ENCODE measurements at regions not wholly inside any gene's neighbourhood (a gene's known extent, or its start where the extent isn't known, plus 50 kb on each side); places are given as distances from the start of the nearest gene placed in this dataset.

DNA sequence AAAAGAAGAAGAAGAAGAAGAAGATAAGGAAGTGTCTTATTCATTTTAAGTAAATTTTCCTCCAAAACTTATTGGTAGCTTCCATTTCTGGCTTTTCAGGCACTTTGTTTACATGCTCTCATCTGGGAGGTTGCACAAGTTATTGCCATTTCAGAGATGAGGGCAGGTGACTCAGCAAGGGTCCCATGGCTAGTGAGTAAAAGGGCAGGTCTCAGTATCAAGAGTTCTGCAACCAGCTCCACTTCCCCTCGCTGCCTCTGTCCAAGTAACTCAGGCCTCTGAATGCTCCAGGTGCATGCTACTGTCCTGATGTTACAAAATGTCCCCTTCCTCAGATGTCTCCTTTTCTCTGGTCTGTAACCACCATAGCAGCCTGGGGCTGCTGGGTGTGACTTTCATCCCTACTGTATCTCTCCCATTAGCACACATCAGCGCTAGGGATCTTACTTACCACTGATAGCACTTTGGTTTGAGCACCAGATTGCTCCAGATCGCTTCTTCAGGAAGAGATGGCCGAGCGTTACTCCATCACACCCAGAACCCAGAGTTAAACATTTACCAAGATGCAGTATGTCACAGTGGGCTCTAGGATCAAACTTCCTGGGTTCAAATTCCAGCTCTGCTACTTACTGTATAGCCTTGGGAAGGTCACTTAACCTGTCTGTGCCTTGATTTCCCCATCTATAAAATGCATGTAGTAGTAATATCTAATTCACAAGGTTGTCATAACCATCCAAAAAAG, 57.4 kb upstream of the LAPTM4A start:
- CTCF ChIA-PET: interaction anchor here (0.9 to 9.8 kb wide), 9 partner anchors 9 to 218 kb away, joined by 3 to 65 read pairs (median 5); partner anchors contain the start of gene SDC1
- no peak for DNase-seq

DNA sequence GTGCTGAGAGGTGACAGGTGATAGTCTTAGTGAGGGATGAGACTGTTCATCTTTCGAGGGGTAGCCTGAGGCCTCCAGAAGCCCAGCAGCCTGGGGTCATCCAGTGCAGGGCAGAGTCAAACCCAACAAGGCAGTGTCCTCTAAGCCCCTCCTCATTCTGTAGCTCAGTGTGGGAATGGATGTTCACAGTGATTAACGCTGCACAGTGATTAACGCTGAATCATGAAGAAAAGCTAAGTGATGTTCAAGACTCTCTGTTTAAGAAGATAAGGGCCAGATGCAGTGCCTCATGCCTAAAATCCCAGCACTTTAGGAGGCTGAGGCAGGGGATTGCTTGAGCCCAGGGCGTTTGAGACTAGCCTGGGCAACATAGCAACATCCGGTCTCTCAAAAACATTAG, 56.3 kb upstream of the LAPTM4A start:
- no peaks in the 10 kb centered on the region for H3K9me2 ChIP-seq
- no peaks in the 10 kb centered on the region; a peak in 1 of 4 replicates for H3K4me1 ChIP-seq (ENCODE audit: control insufficient read depth in 1 of 2, insufficient read depth in 2 of 2, low read depth in 1 of 2, low read length in 1 of 2)
- H3K4me3 ChIP-seq (ENCODE audit: low read depth in 2 of 2, low read length in 1 of 2): no peak overlapping the region
- 83% methylated on average over 5 of the region's 5 CpGs for WGBS (ENCODE audit: low lambda C conversion rate)
- H3K9me3 ChIP-seq: no peaks in the 10 kb centered on the region
- DNase-seq: no peak
- CTCF ChIA-PET: interaction anchor here (0.9 to 9.8 kb wide), 9 partner anchors 9 to 219 kb away, joined by 3 to 65 read pairs (median 5); partner anchors contain the start of gene SDC1
- no peaks in the 10 kb centered on the region for H3K79me2 ChIP-seq (ENCODE audit: insufficient read depth)
- no peak overlapping the region for H3K9ac ChIP-seq
- H3K36me3 ChIP-seq (replicated peaks in 1 of 2; ENCODE audit: control insufficient read depth in 1 of 2, insufficient read depth in 2 of 2, low read length in 1 of 2): no peaks in the 10 kb centered on the region
- no peaks in the 10 kb centered on the region for H3K27me3 ChIP-seq (ENCODE audit: insufficient read depth)
- H2AFZ ChIP-seq (ENCODE audit: low read depth): no peak overlapping the region
- no peak overlapping the region for H3K4me2 ChIP-seq
- H3K27ac ChIP-seq (ENCODE audit: low read depth in 2 of 2, low read length in 1 of 2): no peak overlapping the region
- H3F3A ChIP-seq (replicated peaks; ENCODE audit: insufficient read depth): no peaks in the 10 kb centered on the region
- H4K20me1 ChIP-seq (ENCODE audit: insufficient read depth): no peaks in the 10 kb centered on the region
- POLR2A ChIA-PET: no interaction called here
- no peak for TF ChIP-seq MEF2A (IDR thresholded peaks at IDR 0.05; ENCODE audit: borderline replicate concordance, low read depth)
- TF ChIP-seq SMC3 (IDR thresholded peaks at IDR 0.05; ENCODE audit: low read depth, low read length): no peak
- no peak for TF ChIP-seq MXI1 (IDR thresholded peaks at IDR 0.05; ENCODE audit: low read depth, low read length)
- TF ChIP-seq JUND (IDR thresholded peaks at IDR 0.05): no peak
- no peak for TF ChIP-seq EZH2phosphoT487 (IDR thresholded peaks at IDR 0.05; ENCODE audit: borderline replicate concordance, low read depth)
- no peak for TF ChIP-seq NFIC (IDR thresholded peaks at IDR 0.05; ENCODE audit: borderline replicate concordance)
- TF ChIP-seq RCOR1 (IDR thresholded peaks at IDR 0.05; ENCODE audit: low read length): no peak
- no peak for TF ChIP-seq GATA2 (CRISPR knock-in tag; IDR thresholded peaks at IDR 0.05)
- no peak for TF ChIP-seq ELF1 (IDR thresholded peaks at IDR 0.05)
- TF ChIP-seq FOXJ3 (CRISPR knock-in tag; IDR thresholded peaks at IDR 0.05): no peak
- TF ChIP-seq RAD21 (IDR thresholded peaks at IDR 0.05; ENCODE audit: low read length): no peak
- TF ChIP-seq, protein P1, sequence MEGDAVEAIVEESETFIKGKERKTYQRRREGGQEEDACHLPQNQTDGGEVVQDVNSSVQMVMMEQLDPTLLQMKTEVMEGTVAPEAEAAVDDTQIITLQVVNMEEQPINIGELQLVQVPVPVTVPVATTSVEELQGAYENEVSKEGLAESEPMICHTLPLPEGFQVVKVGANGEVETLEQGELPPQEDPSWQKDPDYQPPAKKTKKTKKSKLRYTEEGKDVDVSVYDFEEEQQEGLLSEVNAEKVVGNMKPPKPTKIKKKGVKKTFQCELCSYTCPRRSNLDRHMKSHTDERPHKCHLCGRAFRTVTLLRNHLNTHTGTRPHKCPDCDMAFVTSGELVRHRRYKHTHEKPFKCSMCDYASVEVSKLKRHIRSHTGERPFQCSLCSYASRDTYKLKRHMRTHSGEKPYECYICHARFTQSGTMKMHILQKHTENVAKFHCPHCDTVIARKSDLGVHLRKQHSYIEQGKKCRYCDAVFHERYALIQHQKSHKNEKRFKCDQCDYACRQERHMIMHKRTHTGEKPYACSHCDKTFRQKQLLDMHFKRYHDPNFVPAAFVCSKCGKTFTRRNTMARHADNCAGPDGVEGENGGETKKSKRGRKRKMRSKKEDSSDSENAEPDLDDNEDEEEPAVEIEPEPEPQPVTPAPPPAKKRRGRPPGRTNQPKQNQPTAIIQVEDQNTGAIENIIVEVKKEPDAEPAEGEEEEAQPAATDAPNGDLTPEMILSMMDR (IDR thresholded peaks at IDR 0.05): no peak
- TF ChIP-seq, protein P2, sequence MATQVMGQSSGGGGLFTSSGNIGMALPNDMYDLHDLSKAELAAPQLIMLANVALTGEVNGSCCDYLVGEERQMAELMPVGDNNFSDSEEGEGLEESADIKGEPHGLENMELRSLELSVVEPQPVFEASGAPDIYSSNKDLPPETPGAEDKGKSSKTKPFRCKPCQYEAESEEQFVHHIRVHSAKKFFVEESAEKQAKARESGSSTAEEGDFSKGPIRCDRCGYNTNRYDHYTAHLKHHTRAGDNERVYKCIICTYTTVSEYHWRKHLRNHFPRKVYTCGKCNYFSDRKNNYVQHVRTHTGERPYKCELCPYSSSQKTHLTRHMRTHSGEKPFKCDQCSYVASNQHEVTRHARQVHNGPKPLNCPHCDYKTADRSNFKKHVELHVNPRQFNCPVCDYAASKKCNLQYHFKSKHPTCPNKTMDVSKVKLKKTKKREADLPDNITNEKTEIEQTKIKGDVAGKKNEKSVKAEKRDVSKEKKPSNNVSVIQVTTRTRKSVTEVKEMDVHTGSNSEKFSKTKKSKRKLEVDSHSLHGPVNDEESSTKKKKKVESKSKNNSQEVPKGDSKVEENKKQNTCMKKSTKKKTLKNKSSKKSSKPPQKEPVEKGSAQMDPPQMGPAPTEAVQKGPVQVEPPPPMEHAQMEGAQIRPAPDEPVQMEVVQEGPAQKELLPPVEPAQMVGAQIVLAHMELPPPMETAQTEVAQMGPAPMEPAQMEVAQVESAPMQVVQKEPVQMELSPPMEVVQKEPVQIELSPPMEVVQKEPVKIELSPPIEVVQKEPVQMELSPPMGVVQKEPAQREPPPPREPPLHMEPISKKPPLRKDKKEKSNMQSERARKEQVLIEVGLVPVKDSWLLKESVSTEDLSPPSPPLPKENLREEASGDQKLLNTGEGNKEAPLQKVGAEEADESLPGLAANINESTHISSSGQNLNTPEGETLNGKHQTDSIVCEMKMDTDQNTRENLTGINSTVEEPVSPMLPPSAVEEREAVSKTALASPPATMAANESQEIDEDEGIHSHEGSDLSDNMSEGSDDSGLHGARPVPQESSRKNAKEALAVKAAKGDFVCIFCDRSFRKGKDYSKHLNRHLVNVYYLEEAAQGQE (IDR thresholded peaks at IDR 0.05; ENCODE audit: low read depth, low read length): no peak
- TF ChIP-seq TEAD4 (IDR thresholded peaks at IDR 0.05; ENCODE audit: borderline replicate concordance, insufficient read depth): no peak
- no peak for TF ChIP-seq RFX5 (IDR thresholded peaks at IDR 0.05; ENCODE audit: low read length)
- TF ChIP-seq, protein P3, sequence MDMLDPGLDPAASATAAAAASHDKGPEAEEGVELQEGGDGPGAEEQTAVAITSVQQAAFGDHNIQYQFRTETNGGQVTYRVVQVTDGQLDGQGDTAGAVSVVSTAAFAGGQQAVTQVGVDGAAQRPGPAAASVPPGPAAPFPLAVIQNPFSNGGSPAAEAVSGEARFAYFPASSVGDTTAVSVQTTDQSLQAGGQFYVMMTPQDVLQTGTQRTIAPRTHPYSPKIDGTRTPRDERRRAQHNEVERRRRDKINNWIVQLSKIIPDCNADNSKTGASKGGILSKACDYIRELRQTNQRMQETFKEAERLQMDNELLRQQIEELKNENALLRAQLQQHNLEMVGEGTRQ (IDR thresholded peaks at IDR 0.05; ENCODE audit: borderline replicate concordance, low read depth, low read length): no peak

More for the DNA sequence above, 57.4 kb upstream of the LAPTM4A start:
- H3K27ac ChIP-seq (ENCODE audit: low read depth in 2 of 2, low read length in 1 of 2): no peak overlapping the region
- no peaks in the 10 kb centered on the region for H3K9me2 ChIP-seq
- H2AFZ ChIP-seq (ENCODE audit: low read depth): no peak overlapping the region
- no peak overlapping the region for H3K4me2 ChIP-seq
- no peaks in the 10 kb centered on the region for H3K79me2 ChIP-seq (ENCODE audit: insufficient read depth)
- no peak overlapping the region for H3K9ac ChIP-seq
- no peak overlapping the region for H3K4me3 ChIP-seq (ENCODE audit: low read depth in 2 of 2, low read length in 1 of 2)
- POLR2A ChIA-PET: no interaction called here
- no peaks in the 10 kb centered on the region for H3F3A ChIP-seq (replicated peaks; ENCODE audit: insufficient read depth)
- WGBS (ENCODE audit: low lambda C conversion rate): 86% methylated on average over 5 of the region's 5 CpGs
- H3K27me3 ChIP-seq (ENCODE audit: insufficient read depth): no peaks in the 10 kb centered on the region
- H3K36me3 ChIP-seq (replicated peaks in 1 of 2; ENCODE audit: control insufficient read depth in 1 of 2, insufficient read depth in 2 of 2, low read length in 1 of 2): no peaks in the 10 kb centered on the region
- H3K4me1 ChIP-seq (ENCODE audit: control insufficient read depth in 1 of 2, insufficient read depth in 2 of 2, low read depth in 1 of 2, low read length in 1 of 2): peaks cover 0 to 6% of the 10 kb centered on the region in 2 experiments; a peak in 1 of 4 replicates
- H3K9me3 ChIP-seq: no peaks in the 10 kb centered on the region
- H4K20me1 ChIP-seq (ENCODE audit: insufficient read depth): no peaks in the 10 kb centered on the region
- TF ChIP-seq, protein P1 (IDR thresholded peaks at IDR 0.05): no peak

Data from SK-N-SH (cell line).